Epithelial cell of prostate (primary cell): ENCODE measurements at regions not wholly inside any gene's neighbourhood (a gene's known extent, or its start where the extent isn't known, plus 50 kb on each side); places are given as distances from the start of the nearest gene placed in this dataset.

Experiments used
- DNase-seq: peaks from one replicate; pipeline ENCODE4 v3.0.0-alpha.2; 2011; ENCODE audit warnings: low read depth, low spot score
- H3K27ac ChIP-seq: fragments of 450-650 bp; 2 replicates; pipeline ENCODE4 v1.5.1; 2017; ENCODE audit warnings: mild to moderate bottlenecking

DNA sequence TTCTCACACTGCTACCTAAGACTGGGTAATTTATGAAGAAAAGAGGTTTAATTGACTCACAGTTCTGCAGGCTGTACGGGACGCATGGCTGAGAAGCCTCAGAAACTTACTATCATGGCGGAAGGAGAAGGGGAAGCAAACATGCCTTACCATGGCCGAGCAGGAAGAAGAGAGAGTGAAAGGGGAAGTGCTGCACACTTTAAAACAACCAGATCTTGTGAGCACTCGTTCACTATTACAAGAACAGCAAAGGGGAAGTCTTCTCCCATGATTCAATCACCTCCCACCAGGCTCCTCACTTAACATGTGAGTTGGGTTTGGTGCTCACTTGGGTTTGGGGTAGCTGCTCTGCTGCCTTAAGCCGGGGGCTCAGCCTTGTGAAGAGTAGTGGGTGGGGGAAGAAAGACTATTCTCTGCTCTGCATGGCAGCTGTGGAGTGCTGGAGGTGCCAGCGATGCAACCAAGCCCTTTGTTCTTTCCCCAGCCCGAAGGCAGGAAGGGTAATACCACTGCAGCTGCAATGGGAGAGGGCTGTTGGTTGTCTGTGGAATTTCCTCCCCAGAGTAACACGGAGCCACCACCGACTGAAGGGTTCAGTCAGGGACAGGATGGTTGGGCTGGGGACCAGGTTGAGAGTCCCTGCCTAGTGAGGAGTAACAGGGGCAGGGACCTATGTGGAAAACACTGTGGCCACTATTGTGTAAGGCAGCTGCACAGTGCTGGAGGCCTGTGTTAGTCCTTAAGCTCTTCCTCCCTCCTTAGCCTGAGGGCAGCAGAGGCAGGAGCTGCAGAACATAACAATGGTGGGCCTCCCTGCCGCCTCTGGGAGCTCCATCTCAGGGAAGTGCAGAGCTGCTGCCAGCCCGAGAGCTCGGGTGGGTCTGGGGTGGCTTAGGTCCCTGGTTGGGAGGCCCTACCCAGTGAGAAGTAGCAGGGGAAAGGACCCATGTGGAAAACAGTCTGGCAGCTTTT is 1262.5 kb downstream of the EFNB2 start:
- no peak overlapping the region for H3K27ac ChIP-seq
- no peak for DNase-seq

DNA sequence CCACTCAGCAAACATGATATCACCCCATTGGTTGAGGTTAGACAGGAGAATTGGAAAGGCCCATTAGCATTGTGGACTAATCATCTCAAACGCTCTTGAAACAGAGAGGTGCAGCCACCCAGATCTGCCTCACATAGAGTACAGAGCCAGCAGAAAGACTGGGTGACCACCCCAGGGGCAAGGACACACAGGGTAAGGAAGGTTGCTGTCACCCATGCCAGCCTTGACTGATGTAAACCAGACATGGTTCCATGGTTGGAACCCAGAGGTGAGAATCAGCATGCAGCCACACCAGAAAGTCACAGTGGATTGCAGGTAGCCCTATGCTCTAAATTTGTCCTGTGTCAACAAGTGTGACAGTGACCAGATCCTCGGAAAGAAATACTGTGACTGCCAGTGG is 1268.8 kb downstream of the EFNB2 start:
- H3K27ac ChIP-seq: no peak overlapping the region
- DNase-seq: no peak

DNA sequence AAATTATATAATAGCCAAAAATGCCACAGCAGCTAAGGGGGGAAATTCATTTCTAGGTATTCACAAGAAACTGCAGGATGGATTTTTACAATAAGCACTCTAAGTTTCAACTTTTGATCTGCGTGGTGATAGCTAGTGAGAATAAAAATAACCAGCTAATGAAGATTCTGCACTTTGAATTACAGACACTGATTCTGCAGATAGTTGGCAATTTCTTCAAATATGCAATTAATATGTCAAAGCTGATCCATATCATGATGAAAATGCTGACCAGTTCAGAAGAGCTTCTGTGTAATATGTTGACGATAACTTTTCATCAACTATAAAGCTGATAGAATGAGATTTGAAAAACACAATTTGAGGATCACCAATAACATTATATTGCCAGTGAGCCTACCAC is 1272.9 kb downstream of the EFNB2 start:
- H3K27ac ChIP-seq: no peak overlapping the region
- no peak for DNase-seq

DNA sequence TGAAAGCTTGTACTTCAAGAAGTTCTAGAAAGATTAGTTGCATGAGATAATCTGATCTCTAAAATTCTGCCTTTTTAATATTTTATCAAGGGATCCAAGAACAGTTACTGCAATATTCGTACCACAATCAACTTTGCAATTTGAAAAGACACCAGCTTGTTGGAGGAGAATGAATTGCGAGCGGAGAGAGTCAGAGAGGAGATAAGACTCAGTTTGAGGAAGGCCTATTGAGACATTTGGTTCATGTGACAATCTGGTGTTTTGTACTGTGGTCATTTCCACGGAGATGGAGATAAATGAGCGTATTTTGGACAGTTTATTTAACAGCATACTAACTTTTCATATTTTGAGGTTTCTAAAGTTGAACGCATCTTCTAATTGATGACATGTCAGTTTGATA is 1276.0 kb downstream of the EFNB2 start:
- no peak for DNase-seq
- no peak overlapping the region for H3K27ac ChIP-seq

DNA sequence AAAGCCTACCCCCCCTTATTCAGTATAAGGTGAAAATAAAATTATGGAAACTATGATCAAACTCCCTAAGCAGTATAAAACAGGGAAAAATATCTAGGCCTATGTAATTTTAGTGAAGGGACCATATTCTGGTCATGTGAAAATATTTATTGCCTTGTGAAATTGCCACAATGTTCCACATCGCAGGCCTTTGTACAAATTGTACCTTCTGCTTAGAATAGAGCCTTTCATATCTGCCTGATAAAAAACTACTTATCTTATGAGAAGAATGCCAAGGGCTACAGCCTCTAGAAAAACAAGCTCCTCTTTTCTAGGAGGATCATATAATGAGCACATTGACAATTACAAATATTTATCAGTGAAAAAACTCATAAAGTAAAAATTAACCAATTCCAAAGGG is 1280.0 kb downstream of the EFNB2 start:
- no peak overlapping the region for H3K27ac ChIP-seq
- no peak for DNase-seq

DNA sequence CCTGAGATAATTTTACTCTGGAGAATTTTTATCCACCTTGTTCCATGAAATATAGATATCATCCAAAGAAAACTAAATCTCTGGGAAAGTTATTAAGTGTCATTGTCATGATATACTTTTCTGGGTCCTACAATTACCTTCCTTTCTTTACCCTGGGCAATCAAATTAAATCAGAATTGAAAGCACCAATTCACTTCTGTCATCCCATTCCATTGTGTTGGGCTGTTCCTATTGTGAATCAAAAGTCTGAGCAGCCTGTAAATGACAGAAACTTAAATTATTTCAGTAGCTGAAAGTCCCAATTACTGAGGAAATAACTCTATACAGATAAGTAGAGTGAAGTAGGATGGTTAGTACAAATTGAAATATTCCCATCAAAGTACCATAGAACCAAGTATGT is 1284.2 kb downstream of the EFNB2 start:
- no peak for DNase-seq
- H3K27ac ChIP-seq: no peak overlapping the region

DNA sequence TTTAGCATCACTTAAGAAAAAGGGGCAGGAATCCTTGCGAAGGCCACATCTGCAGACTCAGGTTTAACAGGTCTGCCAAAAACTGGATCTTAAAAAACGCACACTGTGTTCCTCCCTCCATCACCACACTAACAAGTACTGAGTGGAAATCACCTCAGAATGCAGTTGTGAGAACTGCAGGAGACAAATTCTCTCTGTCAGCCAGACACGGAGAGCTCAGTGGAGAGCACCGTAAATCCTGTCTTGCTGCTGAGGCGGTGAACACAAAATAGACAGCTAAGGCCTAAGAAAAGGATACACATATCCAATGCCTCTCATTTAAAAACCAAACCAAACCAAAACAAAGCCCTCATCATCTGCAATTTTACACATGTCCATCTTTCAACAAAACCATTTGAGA is 1287.6 kb downstream of the EFNB2 start:
- H3K27ac ChIP-seq: no peak overlapping the region
- DNase-seq: no peak

DNA sequence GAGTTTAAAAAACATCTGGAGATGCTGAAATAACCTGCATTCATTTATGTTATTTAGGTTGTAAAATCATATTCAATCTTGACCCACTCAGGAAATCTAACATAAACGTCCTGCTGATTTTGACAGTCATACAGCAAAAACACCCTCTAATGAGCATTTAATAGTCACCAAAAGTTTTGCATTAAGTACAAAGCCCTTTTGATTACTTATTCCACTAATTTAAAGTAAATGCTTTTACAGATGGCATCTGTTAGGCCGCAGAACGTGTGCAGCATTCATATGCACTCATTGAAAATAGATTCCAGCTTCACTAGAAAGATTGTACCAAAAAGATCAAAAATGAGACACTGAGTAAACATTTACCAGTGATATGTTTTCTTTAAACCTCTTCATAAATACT is 1295.1 kb downstream of the EFNB2 start:
- H3K27ac ChIP-seq: no peak overlapping the region
- no peak for DNase-seq

DNA sequence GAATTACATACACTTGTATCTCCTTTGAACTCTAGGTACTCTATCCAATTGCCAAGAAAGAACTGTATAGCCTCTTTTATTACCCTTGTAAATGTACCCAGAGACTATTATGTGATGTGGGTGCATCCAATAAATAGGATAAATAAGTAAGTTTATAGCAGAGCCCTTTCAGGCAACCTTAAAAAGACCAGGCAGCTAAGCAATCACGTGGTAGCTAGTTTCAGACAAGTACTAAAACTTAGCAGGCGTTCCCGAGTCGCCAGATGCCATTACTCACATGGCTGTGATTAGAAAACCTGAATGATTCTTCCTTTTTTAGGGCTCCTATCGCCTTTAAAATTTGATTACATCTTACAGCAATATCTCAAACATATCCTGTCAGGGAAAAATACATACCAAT is 1303.0 kb downstream of the EFNB2 start:
- H3K27ac ChIP-seq: no peak overlapping the region
- no peak for DNase-seq

DNA sequence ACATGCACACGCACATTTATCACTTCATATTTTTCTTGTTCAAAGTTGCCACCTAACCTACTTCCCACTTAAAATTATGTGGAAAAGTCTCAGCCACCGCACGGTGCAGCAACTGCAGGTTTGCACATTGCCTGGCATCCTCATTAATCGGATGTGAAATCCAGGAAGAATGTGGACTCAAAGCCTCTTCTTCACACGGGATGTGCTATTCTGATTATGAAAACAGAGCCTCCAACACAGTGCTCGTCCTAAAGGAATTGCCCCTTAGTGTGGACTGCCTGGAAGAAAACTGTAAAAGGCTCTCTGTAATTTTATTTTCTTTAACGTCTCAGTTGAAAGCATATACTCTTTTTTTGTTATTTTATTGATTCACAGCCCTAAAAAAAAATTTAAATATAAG is 1303.5 kb downstream of the EFNB2 start:
- DNase-seq: no peak
- no peak overlapping the region for H3K27ac ChIP-seq

DNA sequence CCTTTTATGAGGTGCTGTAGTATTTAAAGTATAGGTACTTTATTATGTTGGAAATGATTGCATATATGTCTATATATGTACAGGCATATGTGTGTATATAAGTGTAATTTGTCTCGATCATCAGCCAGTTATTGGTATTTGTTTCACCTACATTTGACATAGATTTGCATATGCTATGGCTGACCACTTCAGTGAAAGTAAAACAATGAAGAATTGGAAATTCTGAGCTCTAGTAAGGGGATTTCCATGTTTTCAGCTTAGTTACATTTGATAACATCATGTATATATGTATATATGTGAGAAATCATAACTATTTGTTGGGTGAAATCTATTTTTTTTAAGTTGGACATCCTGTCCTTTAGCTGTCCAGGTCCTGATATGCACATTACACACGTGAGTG is 1303.9 kb downstream of the EFNB2 start:
- DNase-seq: no peak
- no peak overlapping the region for H3K27ac ChIP-seq

DNA sequence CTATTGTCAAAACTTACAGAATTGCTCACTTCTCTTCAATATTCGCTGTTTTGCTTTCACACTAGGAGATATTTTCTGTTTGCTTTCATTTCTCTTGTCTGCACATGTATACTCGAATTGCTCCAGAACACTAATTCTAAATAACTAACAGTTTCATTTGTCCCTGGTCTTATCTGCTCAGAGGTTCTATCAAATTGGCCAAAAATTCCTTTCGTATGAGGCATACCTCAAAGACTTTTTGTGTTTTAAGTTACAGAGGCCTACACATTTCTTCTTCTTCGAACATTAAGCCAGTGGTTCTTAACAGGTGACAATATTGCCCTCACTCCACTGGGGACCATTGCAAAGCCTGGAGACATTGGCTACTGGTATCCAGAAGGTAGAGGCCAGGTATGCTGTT is 1314.6 kb downstream of the EFNB2 start:
- no peak for DNase-seq
- no peak overlapping the region for H3K27ac ChIP-seq

DNA sequence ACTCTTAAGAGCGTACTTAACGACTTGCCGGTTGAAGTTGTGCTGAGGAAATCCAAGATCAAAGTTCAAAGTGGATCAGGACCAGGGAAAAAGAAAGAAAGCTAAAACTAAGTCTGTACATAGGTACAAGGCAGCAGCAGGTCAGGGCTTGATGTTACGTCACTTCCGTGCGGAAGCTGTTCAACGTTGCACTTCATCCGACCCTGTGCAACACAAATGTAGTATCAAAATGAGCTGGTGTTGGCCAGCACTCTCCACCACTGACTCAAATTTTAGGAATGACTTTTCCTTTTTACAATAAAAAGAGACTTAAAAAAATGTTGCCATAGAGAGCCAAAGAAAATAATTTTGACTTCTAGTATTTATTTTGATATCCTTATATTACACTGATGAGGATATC is 1315.4 kb downstream of the EFNB2 start:
- H3K27ac ChIP-seq: no peak overlapping the region
- no peak for DNase-seq

DNA sequence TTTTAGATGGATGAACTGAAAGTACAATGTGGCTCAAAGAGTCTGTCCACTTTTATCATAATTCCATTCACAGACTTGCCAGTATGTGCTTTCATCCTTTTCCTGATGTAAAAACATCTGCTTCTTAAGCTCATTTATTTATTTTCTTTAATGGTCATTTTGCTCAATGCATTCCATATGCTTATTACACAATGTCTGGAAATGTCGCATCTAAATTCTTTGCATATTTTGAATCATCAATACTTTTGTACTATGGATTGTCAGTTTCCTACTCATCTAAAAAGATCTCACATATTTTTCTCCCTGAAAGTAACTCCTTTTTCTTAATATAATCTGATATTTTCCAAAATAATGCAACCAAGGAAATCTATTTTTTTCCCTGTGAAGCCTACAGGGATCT is 1315.8 kb downstream of the EFNB2 start:
- no peak for DNase-seq
- H3K27ac ChIP-seq: no peak overlapping the region

DNA sequence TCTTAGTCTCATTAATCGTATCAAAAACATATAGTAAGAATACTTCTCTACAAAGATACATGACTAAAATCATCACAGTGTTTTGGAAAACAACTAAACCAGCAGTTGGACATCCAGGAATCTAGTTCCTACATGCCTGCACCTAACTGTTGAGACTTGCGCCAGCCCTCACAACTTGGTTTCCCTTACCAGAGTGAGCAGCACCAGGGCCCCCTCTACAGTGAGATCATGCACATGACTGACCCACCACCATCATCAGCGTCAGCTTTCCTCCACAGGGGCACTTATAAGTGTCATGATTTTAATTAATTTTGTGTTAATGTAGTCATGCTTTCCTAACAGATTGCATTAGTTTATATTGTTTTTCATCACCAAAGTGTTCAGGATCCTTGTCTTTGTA is 1322.0 kb downstream of the EFNB2 start:
- H3K27ac ChIP-seq: no peak overlapping the region
- no peak for DNase-seq

DNA sequence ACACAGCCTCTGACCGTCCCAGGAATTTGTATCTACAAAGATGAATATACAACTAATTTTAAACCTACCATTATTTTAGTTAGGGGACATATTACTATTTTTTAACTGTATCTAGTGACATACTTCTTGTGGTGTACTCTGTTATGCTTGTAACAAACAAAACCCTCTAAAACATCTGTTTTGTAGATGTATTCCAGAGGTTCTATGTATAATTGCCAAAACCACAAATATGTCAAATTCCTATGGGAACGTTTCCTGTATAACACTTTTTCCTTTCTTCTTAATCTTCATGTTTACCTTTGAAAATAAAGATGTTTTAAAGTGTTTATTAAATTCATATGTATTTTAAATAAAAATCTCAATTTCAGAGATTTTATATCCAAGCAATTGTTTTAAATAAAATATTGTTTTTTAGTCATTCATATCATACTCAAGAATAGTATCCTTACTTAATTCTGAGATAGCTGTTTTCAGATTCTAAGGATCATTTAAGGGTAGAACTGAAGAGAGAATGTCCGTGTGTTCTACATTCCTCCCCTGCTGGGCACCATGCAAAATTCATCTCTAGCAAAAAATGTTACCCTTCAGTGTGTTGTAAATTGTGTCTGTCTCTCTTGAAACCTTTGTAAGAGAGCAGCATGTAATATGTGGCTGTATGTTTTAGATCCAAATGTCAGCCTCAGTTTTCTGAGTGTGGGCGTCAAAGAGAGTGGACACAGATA is 1327.7 kb downstream of the EFNB2 start:
- no peak for DNase-seq
- no peak overlapping the region for H3K27ac ChIP-seq

DNA sequence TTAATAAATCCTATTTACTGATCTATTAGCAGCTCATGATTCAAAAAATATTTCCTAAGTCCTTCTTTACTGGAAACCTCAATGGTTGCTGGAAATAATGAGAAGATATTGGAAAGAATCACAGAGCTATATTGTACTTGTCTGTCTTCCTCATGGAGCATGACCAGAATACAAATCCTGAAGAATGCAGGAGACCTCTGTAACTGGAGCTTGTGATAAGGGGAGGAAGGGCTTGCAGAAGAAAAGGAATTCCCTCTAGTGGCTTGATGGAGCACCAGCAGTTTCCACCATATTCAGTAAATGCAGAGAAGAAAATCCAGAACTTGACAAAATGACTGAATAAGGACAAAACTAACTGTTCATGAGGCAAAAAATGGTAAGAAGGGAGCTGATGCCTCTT is 1333.1 kb downstream of the EFNB2 start:
- DNase-seq: no peak
- no peak overlapping the region for H3K27ac ChIP-seq

DNA sequence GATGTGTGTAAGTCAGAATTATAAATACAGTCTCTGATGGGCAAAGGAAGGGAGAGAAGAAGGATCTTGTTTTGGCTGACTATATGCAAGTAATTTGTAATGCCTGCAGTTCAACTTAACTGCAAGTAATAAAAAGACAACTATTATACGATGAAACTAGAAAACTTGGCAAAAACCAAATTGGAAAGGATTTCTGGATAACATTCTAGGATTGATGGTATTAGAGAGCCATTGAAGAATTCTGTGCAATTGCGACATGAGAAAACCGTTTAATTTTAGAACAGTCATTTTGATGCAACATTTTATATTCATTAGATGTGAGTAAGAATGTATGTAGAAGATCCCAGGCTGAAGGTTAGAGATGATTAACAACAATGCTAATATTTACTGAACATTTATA is 1334.1 kb downstream of the EFNB2 start:
- no peak for DNase-seq
- no peak overlapping the region for H3K27ac ChIP-seq

DNA sequence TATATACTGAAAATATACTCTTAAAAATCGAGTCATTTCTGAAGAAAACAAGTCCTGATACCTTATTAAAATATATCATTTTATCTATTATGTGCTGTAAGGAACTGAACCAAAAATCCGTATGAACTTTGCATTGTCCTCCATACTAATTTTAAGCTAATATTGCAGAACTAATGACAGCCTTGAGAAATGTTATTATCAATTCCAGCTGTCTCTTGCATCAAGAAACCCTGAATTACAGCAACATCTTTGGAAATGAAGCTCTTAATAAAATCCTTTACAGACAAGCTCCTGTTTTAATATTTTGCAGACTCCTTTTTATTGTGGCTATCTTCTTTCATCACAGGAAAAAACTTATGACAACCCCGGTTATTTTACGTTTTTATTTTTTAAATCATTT is 1335.3 kb downstream of the EFNB2 start:
- no peak for DNase-seq
- H3K27ac ChIP-seq: no peak overlapping the region

DNA sequence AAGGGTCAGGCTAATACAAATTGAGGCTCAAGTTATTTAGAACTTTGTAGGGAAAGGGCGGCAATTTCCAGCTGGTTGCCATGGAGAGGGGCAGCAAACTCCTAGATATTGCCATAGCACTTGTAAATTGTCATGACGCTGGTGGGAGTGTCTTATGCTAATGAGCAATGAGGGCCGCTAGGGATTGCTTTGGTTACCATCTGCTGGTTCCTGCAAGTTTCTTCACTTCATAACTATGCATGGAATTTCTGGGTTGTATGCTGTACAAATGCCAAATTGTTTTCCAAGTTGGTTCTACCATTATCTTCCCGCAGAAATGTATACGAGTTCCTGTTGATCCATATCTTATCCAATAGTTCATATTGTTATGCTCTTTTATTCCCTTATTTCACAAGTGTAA is 1339.4 kb downstream of the EFNB2 start:
- no peak for DNase-seq
- no peak overlapping the region for H3K27ac ChIP-seq

DNA sequence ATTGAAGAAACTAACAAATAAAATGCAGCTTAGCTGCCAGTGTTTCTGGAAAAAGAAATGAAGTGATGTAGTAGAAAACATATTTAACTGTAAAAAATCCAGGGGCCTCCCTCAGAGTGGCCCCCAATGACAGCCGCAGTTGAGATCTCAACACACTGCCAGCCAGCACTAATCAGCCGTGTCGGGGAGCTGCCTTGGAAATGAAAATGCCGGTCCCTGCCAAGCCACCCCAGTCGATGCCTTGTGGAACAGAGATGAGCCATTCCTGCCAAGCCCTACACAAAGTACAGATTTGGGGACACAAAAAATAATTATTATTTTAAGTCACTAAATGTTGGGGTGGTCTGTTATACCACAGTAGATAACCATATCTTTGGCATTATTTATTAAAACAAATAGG is 1342.4 kb downstream of the EFNB2 start:
- H3K27ac ChIP-seq: no peak overlapping the region
- no peak for DNase-seq

DNA sequence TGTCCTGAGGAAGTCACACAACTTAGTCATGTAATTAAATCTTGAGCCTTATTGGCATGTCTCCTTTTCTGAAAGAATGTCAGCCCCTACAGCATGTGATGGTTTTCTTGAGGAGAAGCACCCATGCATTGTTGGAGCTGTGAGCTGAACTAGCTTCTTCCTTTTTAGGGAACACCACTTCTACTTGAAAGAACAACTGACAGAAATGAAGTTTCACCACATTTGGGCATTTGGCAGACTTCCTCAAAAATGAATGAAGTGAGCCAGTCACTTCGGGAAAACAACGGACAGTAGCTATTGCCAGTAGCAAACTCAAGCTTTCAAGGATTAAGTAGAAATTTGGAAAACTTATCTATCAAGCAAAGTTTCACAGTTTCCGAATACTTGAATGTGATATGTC is 1351.3 kb downstream of the EFNB2 start:
- H3K27ac ChIP-seq: no peak overlapping the region
- no peak for DNase-seq
